BJ (cell line): ENCODE measurements at regions not wholly inside any gene's neighbourhood (a gene's known extent, or its start where the extent isn't known, plus 50 kb on each side); places are given as distances from the start of the nearest gene placed in this dataset.
"Not testable (repeated sequence)": the region's sequence is repeated elsewhere in the genome, so short reads cannot be mapped to it uniquely, and the experiment has no call there.

ENCODE experiments used
- CTCF ChIA-PET: fragments of 350-600 bp; formaldehyde crosslinking; extraction: SDS; loops from one replicate; lab custom pipeline; 2021; ENCODE audit warnings: antibody characterized with exemption, inconsistent platforms; lab: Yijun Ruan, JAX
- POLR2A ChIA-PET: fragments of 300-600 bp; sonication (Branson Sonifier 250); formaldehyde crosslinking; extraction: SDS; loops from one replicate; lab custom pipeline; 2021; ENCODE audit warnings: antibody characterized with exemption; lab: Charles Lee
- DNase-seq: peaks from one replicate; pipeline ENCODE4 v3.0.0-alpha.2; 2011; ENCODE audit warnings: low read depth
- H3K27me3 ChIP-seq: 2 replicates; pipeline ENCODE4 v1.6.0; 2011; ENCODE audit warnings: low read length; ENCODE audit not compliant: control insufficient read depth, insufficient read depth
- H3K36me3 ChIP-seq: 2 replicates; pipeline ENCODE4 v1.5.1; 2011; ENCODE audit warnings: low read length; ENCODE audit not compliant: control insufficient read depth, insufficient read depth
- H3K4me3 ChIP-seq: 2 replicates; pipeline ENCODE4 v1.5.1; 2011; ENCODE audit warnings: low read depth, mild to moderate bottlenecking, control low read depth, low read length
- TF ChIP-seq, protein P1 (sequence below): IDR thresholded peaks from 2 replicates; pipeline ENCODE4 v1.5.1; 2011; ENCODE audit warnings: low read depth, mild to moderate bottlenecking, control low read depth, inconsistent platforms, low read length, moderate library complexity; ENCODE audit not compliant: insufficient read depth

DNA sequence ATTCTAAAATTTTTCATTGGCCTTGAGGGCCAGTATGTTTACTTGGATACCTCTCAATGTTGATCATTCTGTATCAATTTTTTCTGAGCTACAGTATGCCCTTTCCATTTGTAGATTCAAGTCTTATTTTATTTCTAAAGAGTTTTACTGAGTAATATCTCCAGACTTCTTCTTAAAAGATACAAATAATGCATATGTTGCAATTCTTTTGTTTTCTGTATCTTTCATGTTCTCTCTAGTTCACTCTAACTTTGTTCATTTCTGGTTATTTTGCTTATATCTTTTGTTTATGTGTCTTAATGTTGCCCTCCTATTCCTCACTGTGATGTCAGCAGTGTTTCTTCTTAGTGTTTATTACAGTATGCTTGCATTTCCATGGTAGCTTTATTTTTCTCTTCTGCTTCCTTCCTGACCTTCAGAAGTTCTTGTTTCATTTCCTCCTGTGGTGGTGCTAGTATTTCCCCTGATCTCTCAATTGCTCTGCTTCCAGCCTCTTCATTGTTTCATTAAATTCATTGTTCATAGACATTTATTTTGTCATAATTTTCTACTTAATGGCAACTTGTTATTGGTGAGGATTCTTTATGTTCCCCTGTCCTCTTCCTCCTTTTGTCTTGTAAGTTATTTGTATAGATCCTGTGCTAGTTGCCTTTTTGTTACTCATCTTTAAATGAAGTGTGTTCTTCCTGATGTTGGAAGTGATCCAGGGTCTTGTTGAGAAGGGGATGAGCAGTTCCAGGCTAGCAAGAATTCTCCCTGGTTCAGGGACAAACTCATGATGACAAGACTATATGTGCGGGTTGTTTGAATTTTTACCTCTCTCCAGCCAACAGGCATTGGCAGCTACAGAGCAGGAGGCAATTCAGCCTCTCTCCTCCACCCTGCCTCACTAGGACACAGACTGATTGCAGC is 160.8 kb downstream of the DEPDC1B start:
- CTCF ChIA-PET = no interaction called here
- Histone ChIP-seq H3K4me3 (no peak overlapping the region), H3K27me3 (no peaks in the 10 kb centered on the region; the same call in 1 of the 2 replicates), H3K36me3 (no peaks in the 10 kb centered on the region)
- POLR2A ChIA-PET = no interaction called here
- TF ChIP-seq, protein P1, sequence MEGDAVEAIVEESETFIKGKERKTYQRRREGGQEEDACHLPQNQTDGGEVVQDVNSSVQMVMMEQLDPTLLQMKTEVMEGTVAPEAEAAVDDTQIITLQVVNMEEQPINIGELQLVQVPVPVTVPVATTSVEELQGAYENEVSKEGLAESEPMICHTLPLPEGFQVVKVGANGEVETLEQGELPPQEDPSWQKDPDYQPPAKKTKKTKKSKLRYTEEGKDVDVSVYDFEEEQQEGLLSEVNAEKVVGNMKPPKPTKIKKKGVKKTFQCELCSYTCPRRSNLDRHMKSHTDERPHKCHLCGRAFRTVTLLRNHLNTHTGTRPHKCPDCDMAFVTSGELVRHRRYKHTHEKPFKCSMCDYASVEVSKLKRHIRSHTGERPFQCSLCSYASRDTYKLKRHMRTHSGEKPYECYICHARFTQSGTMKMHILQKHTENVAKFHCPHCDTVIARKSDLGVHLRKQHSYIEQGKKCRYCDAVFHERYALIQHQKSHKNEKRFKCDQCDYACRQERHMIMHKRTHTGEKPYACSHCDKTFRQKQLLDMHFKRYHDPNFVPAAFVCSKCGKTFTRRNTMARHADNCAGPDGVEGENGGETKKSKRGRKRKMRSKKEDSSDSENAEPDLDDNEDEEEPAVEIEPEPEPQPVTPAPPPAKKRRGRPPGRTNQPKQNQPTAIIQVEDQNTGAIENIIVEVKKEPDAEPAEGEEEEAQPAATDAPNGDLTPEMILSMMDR = no peak
- DNase-seq = no peak

DNA sequence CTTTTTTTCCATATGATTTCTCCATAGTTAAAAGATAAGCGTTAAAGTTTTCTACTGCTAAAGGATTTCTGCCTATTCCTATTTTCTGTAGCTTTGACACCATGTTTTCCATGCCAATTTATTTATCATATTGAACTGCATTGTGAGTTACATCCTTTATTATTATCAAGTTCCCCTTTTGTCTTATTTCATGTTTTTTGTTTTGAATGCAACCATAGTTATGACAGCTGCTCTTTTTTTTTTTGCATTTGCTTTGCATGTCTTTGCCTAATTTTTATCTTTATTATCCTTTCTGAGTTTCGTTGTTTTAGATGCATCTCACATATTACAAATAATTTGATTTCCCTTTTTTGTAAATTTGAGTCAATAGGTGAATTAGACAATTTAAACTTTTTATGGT is 161.5 kb downstream of the DEPDC1B start:
- Histone ChIP-seq H3K36me3 (no peaks in the 10 kb centered on the region), H3K27me3 (no peaks in the 10 kb centered on the region; the same call in 1 of the 2 replicates), H3K4me3 (no peak overlapping the region)
- DNase-seq = no peak
- CTCF ChIA-PET = no interaction called here
- POLR2A ChIA-PET = no interaction called here
- TF ChIP-seq, protein P1 = no peak

DNA sequence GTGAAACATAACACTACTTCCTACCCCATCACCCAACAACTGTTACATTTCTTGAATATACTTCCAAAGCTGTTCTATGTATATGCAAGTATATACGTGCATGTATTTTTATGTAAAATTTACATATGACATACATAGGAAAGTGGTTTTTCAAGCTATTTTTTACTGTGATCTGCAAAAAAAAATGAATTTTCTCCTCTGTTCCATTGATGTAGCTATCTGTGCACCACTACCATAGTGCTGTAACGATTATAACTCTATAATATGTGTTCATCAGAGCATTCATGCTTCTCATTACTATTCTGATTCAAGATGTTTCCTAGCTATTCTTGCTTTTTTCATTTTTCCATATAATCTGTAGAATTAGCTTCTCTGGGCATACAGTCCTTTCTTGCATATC is 164.0 kb downstream of the DEPDC1B start:
- no peaks in the 10 kb centered on the region for H3K27me3 ChIP-seq
- H3K36me3 ChIP-seq = no peaks in the 10 kb centered on the region
- ChIA-PET POLR2A (interaction anchor here (0.6 kb wide), 1 partner anchor 107 kb away, joined by 3 read pairs; no protein-coding TSS in a partner anchor), CTCF (interaction anchor here (0.6 kb wide), 1 partner anchor 1633 kb away, joined by 3 read pairs; no protein-coding TSS in a partner anchor)
- TF ChIP-seq, protein P1 = no peak
- DNase-seq = no peak
- no peak overlapping the region for H3K4me3 ChIP-seq

DNA sequence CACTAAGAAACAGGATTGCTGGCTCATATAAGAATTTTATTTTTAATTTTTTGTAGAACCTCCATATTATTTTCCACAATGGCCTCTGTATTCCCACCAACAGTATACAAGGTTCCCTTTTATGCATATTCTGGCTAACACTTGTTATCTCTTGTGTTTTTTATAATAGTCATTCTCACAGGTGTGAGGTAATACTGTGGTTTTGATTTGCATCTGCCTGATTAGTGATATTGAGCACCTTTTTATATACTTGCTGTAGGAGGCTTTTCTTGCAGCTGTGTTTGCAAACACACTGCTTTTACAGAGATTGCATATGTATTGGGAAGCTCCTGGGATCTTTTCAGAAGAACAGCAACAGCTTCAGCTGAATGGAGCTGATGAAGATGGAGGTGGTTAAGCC is 164.8 kb downstream of the DEPDC1B start:
- no peaks in the 10 kb centered on the region for H3K36me3 ChIP-seq
- no peak for DNase-seq
- H3K27me3 ChIP-seq = no peaks in the 10 kb centered on the region
- no peak overlapping the region for H3K4me3 ChIP-seq
- ChIA-PET POLR2A (no interaction called here), CTCF (no interaction called here)
- TF ChIP-seq, protein P1 = no peak

DNA sequence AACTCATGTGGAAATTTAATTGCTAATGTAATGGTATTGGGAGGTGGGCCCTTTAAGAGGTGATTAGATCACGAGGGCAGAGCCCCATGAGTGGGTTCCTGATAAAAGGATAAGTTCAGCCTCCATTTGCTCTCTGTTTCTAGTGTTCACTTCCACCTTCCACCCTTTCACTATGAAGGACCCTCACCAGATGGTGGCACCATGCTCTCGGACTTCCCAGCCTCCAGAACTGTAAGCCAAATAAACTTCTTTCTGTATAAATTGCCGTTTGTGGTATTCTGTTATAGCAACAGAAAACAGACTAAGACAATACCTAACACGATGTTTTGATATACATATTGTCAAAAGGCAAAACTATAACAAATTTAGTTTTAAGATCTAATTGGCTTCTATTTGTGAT is 166.2 kb downstream of the DEPDC1B start:
- no peak for DNase-seq
- ChIA-PET CTCF (no interaction called here), POLR2A (no interaction called here)
- H3K36me3 ChIP-seq = no peaks in the 10 kb centered on the region
- TF ChIP-seq, protein P1 = 0 out of 2 replicates have a peak, but pooled peaks have one; percentile 11
- H3K27me3 ChIP-seq = no peaks in the 10 kb centered on the region
- no peak overlapping the region for H3K4me3 ChIP-seq

DNA sequence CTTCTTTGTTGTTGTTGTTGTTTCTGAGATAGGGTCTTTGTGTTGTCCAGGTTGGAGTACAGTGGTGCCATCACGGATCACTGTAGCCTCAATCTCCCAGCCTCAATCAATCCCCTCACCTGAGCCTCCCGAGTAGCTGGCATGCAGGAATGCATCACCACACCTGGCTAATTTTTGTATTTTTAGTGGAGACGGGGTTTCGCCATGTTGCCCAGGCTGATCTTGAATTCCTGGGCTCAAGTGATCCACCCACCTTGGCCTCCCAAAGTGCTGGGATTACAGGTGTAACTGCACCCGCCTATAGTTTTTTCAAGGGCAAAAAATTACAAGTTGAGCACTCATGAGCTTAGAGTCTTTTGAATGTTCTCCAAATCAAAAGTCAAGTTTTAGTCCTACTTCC is 167.2 kb downstream of the DEPDC1B start:
- CTCF ChIA-PET, H3K4me3 ChIP-seq, DNase-seq, H3K27me3 ChIP-seq, POLR2A ChIA-PET, H3K36me3 ChIP-seq: not testable (repeated sequence)

DNA sequence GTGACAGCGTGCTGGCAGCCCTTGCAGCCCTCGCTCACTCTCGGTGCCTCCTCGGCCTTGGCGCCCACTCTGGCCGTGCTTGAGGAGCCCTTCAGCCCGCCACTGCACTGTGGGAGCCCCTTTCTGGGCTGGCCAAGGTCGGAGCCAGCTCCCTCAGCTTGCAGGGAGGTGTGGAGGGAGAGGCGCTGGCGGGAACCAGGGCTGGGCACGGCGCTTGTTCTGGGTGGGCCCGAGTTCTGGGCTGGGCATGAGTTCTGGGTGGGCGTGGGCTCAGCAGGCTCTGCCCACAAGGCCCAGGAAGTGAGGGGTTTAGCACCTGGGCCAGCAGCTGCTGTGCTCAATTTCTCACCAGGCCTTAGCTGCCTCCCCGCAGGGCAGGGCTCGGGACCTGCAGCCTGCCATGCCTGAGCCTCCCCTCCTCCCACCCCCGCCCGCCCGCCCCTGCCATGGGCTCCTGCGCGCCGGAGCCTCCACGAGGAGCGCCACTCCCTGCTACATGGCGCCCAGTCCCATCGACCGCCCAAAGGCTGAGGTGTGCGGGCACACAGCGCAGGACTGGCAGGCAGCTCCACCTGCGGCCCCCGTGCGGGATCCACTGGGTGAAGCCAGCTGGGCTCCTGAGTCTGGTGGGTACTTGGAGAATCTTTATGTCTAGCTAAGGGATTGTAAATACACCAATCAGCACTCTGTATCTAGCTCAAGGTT is 169.7 kb downstream of the DEPDC1B start:
- H3K4me3 ChIP-seq, DNase-seq, H3K27me3 ChIP-seq, CTCF ChIA-PET, H3K36me3 ChIP-seq, POLR2A ChIA-PET: not testable (repeated sequence)
